ENCODE measurements at regions not wholly inside any gene's neighbourhood (a gene's known extent, or its start where the extent isn't known, plus 50 kb on each side); places are given as distances from the start of the nearest gene placed in this dataset.
A peak's percentile ranks its signal among the peaks of the same experiment; 100 is the strongest.

GRCh38 chr2:198385326-198385725, 580.9 kb downstream of the PLCL1 start:
- Mint-ChIP-seq H3K4me1 (ENCODE audit: low read depth) (no peaks in the 10 kb centered on the region), H3K36me3 (ENCODE audit: low read depth) (no peaks in the 10 kb centered on the region), H3K27ac (no peak overlapping the region), H3K9me3 (ENCODE audit: insufficient read depth) (no peaks in the 10 kb centered on the region), H3K27me3 (ENCODE audit: low read depth) (no peaks in the 10 kb centered on the region), H3K4me3 (no peak overlapping the region)
- CTCF ChIA-PET: no interaction called here
- POLR2A ChIA-PET: no interaction called here
- ATAC-seq (no peak), DNase-seq (no peak)

DNA sequence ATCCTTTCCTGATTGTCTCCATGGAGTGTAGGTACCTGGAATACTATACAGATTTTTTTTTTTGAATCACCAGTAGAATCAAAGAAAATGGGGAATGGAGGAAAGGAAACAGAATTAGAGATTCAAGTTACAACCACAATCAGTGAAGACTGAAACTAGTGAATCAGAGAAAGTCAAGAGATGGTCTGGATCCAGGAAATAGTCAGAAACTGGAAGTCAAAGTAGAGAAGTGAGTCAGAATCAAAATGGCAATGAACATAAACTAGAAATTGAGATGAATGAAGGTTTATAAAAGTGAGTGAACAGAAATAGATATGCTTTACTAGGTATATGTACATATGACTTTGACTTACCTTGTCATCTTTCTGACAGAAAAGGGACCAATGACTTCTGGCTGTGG, 579.0 kb downstream of the PLCL1 start:
- POLR2A ChIA-PET: no interaction called here

DNA sequence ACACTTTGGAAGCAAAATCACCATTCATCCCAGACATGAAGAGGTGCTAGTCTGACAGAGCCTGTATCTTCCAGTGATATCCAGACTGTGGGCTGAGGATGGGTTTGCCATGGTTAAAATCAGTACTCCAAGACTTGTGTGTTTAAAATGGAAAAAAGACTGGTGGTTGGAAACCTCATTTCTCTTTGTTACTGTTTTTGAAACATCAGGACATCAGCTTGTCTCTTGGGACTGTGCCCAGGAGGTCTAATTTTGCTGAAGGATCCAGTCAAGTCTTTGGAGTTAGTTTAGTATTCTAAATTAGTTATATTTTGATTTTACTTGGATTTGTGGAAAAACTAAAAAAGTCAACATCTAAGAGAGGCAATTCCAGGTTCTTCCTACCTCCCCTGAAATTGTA, 578.4 kb downstream of the PLCL1 start:
- H3K27me3 Mint-ChIP-seq (ENCODE audit: low read depth): peaks cover 3% of the 10 kb centered on the region
- CTCF ChIA-PET: no interaction called here
- POLR2A ChIA-PET: no interaction called here
- no peak overlapping the region for H3K4me3 Mint-ChIP-seq
- no peaks in the 10 kb centered on the region for H3K9me3 Mint-ChIP-seq (ENCODE audit: insufficient read depth)
- no peak for DNase-seq
- no peak overlapping the region for H3K27ac Mint-ChIP-seq
- no peaks in the 10 kb centered on the region for H3K4me1 Mint-ChIP-seq (ENCODE audit: low read depth)
- no peaks in the 10 kb centered on the region for H3K36me3 Mint-ChIP-seq (ENCODE audit: low read depth)
- ATAC-seq: no peak

More for the DNA sequence above, 579.0 kb downstream of the PLCL1 start:
- ATAC-seq (no peak), DNase-seq (no peak)
- CTCF ChIA-PET: no interaction called here
- no peaks in the 10 kb centered on the region for H3K4me1 Mint-ChIP-seq (ENCODE audit: low read depth)
- H3K27me3 Mint-ChIP-seq (ENCODE audit: low read depth): peaks cover 3% of the 10 kb centered on the region
- no peaks in the 10 kb centered on the region for H3K36me3 Mint-ChIP-seq (ENCODE audit: low read depth)
- H3K27ac Mint-ChIP-seq: no peak overlapping the region
- H3K4me3 Mint-ChIP-seq: no peak overlapping the region
- no peaks in the 10 kb centered on the region for H3K9me3 Mint-ChIP-seq (ENCODE audit: insufficient read depth)

DNA sequence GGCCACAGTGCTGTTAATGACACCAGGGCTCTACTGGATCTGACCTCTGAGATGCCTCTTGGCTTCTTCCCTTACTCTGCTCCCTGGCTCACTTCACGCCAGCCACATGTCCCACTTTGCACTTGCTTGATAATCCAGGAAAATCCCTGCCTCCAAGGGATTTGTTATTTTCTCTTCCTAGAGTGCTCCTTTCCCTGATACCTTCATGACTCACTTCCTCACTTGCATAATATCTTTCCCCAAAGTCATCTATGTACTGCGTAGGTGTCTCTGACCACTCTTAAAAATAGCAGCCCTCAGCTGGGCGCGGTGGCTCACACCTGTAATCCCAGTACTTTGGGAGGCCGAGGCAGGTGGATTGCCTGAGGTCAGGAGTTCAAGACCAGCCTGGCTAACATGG, 572.3 kb downstream of the PLCL1 start:
- Mint-ChIP-seq H3K4me1 (ENCODE audit: low read depth) (peaks cover 9% of the 10 kb centered on the region), H3K36me3 (ENCODE audit: low read depth) (no peaks in the 10 kb centered on the region), H3K4me3 (no peak overlapping the region), H3K27me3 (ENCODE audit: low read depth) (peaks cover 20% of the 10 kb centered on the region), H3K9me3 (ENCODE audit: insufficient read depth) (no peaks in the 10 kb centered on the region), H3K27ac (no peak overlapping the region)
- ChIA-PET POLR2A (no interaction called here), CTCF (no interaction called here)
- DNase-seq (no peak), ATAC-seq (no peak)

- Mint-ChIP-seq H3K9me3 (ENCODE audit: insufficient read depth) (no peaks in the 10 kb centered on the region), H3K27me3 (ENCODE audit: low read depth) (peaks cover 24% of the 10 kb centered on the region), H3K36me3 (ENCODE audit: low read depth) (no peaks in the 10 kb centered on the region), H3K27ac (no peak overlapping the region), H3K4me3 (no peak overlapping the region), H3K4me1 (ENCODE audit: low read depth) (peaks cover 14% of the 10 kb centered on the region)
- ChIA-PET CTCF (interaction anchor here (1.0 to 1.2 kb wide), 4 partner anchors 12 to 92 kb away, joined by 3 to 6 read pairs (median 4); no protein-coding TSS in a partner anchor), POLR2A (no interaction called here)
- no peak for ATAC-seq
- DNase-seq: no peak
Observed at GRCh38 chr2:198375083-198375410, 570.7 kb downstream of the PLCL1 start.

- Mint-ChIP-seq H3K4me1 (ENCODE audit: low read depth) (peaks cover 14% of the 10 kb centered on the region), H3K9me3 (ENCODE audit: insufficient read depth) (no peaks in the 10 kb centered on the region), H3K36me3 (ENCODE audit: low read depth) (no peaks in the 10 kb centered on the region), H3K27me3 (ENCODE audit: low read depth) (peaks cover 27% of the 10 kb centered on the region), H3K27ac (no peak overlapping the region), H3K4me3 (no peak overlapping the region)
- DNase-seq (peak; percentile 44), ATAC-seq (no peak)
- CTCF ChIA-PET: interaction anchor here (1.0 to 1.2 kb wide), 4 partner anchors 11 to 92 kb away, joined by 3 to 6 read pairs (median 4); no protein-coding TSS in a partner anchor
- POLR2A ChIA-PET: no interaction called here
Observed at GRCh38 chr2:198374375-198375082, 570.1 kb downstream of the PLCL1 start.

GRCh38 chr2:198371921-198372543, 567.6 kb downstream of the PLCL1 start:
- Mint-ChIP-seq H3K27me3 (ENCODE audit: low read depth) (peaks cover 38% of the 10 kb centered on the region), H3K36me3 (ENCODE audit: low read depth) (no peaks in the 10 kb centered on the region), H3K4me3 (peak overlapping the region; percentile 46), H3K4me1 (ENCODE audit: low read depth) (peaks cover 14% of the 10 kb centered on the region), H3K27ac (no peak overlapping the region), H3K9me3 (ENCODE audit: insufficient read depth) (no peaks in the 10 kb centered on the region)
- ChIA-PET POLR2A (no interaction called here), CTCF (interaction anchor here (0.6 kb wide), 1 partner anchor 11 kb away, joined by 3 read pairs; no protein-coding TSS in a partner anchor)
- ATAC-seq (peak; percentile 42), DNase-seq (no peak)

- no peak for DNase-seq
- CTCF ChIA-PET: no interaction called here
- H3K4me3 Mint-ChIP-seq: no peak overlapping the region
- H3K36me3 Mint-ChIP-seq (ENCODE audit: low read depth): no peaks in the 10 kb centered on the region
- no peaks in the 10 kb centered on the region for H3K9me3 Mint-ChIP-seq (ENCODE audit: insufficient read depth)
- H3K27ac Mint-ChIP-seq: no peak overlapping the region
- H3K4me1 Mint-ChIP-seq (ENCODE audit: low read depth): peaks cover 14% of the 10 kb centered on the region
- no peak for ATAC-seq
- POLR2A ChIA-PET: no interaction called here
- H3K27me3 Mint-ChIP-seq (ENCODE audit: low read depth): peaks cover 45% of the 10 kb centered on the region
Observed at GRCh38 chr2:198371329-198371728, 566.9 kb downstream of the PLCL1 start.

DNA sequence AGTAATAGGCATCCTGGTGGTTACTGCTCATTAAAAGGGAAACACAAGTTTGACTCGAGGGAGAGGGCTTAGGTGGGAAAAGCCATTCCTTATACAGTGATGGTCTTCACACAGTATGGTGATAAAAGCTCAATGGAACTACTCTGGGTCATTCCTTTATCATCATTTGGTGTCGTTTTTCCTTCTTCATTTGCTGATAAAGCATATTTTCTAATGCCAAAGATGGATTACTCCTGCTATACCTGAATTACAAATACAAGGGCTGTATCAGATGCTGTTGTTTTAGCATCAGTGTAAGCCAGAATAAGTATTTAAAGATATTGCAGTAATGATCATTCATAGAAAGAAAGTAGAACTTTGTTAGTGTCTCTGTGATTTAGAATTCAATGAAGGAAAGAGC, 563.7 kb downstream of the PLCL1 start:
- DNase-seq (no peak), ATAC-seq (no peak)
- H3K36me3 Mint-ChIP-seq (ENCODE audit: low read depth): no peaks in the 10 kb centered on the region
- no peaks in the 10 kb centered on the region for H3K9me3 Mint-ChIP-seq (ENCODE audit: insufficient read depth)
- H3K27me3 Mint-ChIP-seq (ENCODE audit: low read depth): peaks cover 44% of the 10 kb centered on the region
- ChIA-PET CTCF (interaction anchor here (1.1 kb wide), 1 partner anchor 1117 kb away, joined by 3 read pairs; no protein-coding TSS in a partner anchor), POLR2A (no interaction called here)
- H3K4me1 Mint-ChIP-seq (ENCODE audit: low read depth): peaks cover 14% of the 10 kb centered on the region
- no peak overlapping the region for H3K27ac Mint-ChIP-seq
- no peak overlapping the region for H3K4me3 Mint-ChIP-seq

DNA sequence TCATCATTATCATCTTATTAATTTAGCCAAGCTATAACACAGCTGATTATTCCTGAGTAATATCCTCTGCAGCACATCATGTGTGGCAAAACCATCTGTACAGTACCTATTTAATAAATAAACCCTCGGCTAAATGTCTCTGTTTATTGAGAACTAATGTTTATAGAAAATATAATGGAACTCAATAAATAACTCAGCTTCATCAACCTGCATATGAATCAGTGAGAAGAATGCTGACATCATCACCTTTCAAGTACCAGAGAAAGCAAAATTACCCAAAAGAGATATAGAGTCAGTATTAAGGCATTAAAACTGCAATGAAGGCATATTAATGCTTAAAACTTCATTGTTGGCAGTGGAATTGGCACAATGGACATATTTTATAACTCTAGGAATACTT, 558.3 kb downstream of the PLCL1 start:
- no peak overlapping the region for H3K27ac Mint-ChIP-seq
- ATAC-seq (no peak), DNase-seq (no peak)
- H3K27me3 Mint-ChIP-seq (ENCODE audit: low read depth): peaks cover 37% of the 10 kb centered on the region
- H3K9me3 Mint-ChIP-seq (ENCODE audit: insufficient read depth): no peaks in the 10 kb centered on the region
- no peaks in the 10 kb centered on the region for H3K4me1 Mint-ChIP-seq (ENCODE audit: low read depth)
- H3K36me3 Mint-ChIP-seq (ENCODE audit: low read depth): no peaks in the 10 kb centered on the region
- ChIA-PET CTCF (no interaction called here), POLR2A (no interaction called here)
- H3K4me3 Mint-ChIP-seq: no peak overlapping the region

- POLR2A ChIA-PET: no interaction called here
- ATAC-seq: no peak
Observed at GRCh38 chr2:198359308-198359707, 554.9 kb downstream of the PLCL1 start.

DNA sequence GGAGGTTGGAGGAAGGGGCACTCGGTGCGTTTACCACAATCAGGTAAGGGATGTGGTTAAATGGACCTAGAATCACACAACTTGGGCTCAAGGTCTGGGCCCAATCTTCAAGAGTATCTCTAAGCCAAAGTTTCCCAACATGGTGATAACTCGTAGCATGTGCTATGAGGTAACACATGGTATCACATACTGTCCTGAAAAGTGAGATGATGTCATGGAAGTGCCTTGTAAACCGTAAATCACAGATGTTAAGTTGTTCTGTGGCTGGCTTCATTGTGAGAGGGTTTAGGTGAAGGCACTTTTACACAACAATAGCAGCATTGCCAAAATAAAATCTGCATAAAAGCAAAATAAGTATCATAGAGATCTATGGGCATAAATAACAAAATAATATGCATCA, 551.8 kb downstream of the PLCL1 start:
- ATAC-seq: no peak
- Mint-ChIP-seq H3K27me3 (ENCODE audit: low read depth) (peaks cover 36% of the 10 kb centered on the region), H3K36me3 (ENCODE audit: low read depth) (no peaks in the 10 kb centered on the region), H3K4me3 (no peak overlapping the region), H3K27ac (no peak overlapping the region), H3K4me1 (ENCODE audit: low read depth) (no peaks in the 10 kb centered on the region), H3K9me3 (ENCODE audit: insufficient read depth) (no peaks in the 10 kb centered on the region)
- ChIA-PET CTCF (no interaction called here), POLR2A (no interaction called here)
- no peak for DNase-seq

More at GRCh38 chr2:198359308-198359707, 554.9 kb downstream of the PLCL1 start:
- H3K4me1 Mint-ChIP-seq (ENCODE audit: low read depth): no peaks in the 10 kb centered on the region
- no peak for DNase-seq
- no peaks in the 10 kb centered on the region for H3K9me3 Mint-ChIP-seq (ENCODE audit: insufficient read depth)
- H3K27me3 Mint-ChIP-seq (ENCODE audit: low read depth): peaks cover 38% of the 10 kb centered on the region
- H3K27ac Mint-ChIP-seq: no peak overlapping the region
- H3K36me3 Mint-ChIP-seq (ENCODE audit: low read depth): no peaks in the 10 kb centered on the region
- H3K4me3 Mint-ChIP-seq: no peak overlapping the region
- CTCF ChIA-PET: no interaction called here

DNA sequence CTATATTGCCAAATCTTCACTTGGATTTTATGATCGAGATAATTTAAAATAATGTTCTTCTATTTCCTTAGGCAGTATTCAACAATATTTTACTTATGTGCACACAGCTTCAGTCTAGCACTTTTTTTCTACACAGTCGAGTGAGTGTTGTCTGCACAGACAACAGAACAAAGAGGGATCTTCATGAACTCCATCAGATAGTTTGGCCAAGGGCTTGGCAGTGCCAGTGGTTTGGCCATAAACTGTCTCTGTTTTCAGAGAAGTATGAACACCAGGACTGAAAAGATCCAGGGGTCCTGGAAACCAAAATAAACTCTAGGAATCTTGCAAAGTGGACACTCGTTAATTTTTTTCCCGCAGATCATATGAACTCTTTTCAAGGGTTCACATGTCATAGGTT, 547.3 kb downstream of the PLCL1 start:
- no peaks in the 10 kb centered on the region for H3K9me3 Mint-ChIP-seq (ENCODE audit: insufficient read depth)
- ChIA-PET CTCF (no interaction called here), POLR2A (no interaction called here)
- no peaks in the 10 kb centered on the region for H3K4me1 Mint-ChIP-seq (ENCODE audit: low read depth)
- DNase-seq (no peak), ATAC-seq (no peak)
- peaks cover 25% of the 10 kb centered on the region for H3K27me3 Mint-ChIP-seq (ENCODE audit: low read depth)
- H3K36me3 Mint-ChIP-seq (ENCODE audit: low read depth): no peaks in the 10 kb centered on the region
- H3K4me3 Mint-ChIP-seq: no peak overlapping the region
- H3K27ac Mint-ChIP-seq: no peak overlapping the region

All from activated CD8-positive, alpha-beta T cell treated with anti-CD3 and anti-CD28 coated beads, Interleukin-2, amount 10 ng/mL, durations not matched to agents 7 days and 5 days (primary cell).